Ishikawa (cell line): ENCODE measurements at regions not wholly inside any gene's neighbourhood (a gene's known extent, or its start where the extent isn't known, plus 50 kb on each side); places are given as distances from the start of the nearest gene placed in this dataset.

Experiments
- CREB1 ChIP-seq: IDR thresholded peaks from 2 replicates; pipeline ENCODE4 v1.6.1; 2012; ENCODE audit warnings: low read depth
- EGR1 ChIP-seq: IDR thresholded peaks from 2 replicates; pipeline ENCODE4 v1.6.1; 2012
- EP300 ChIP-seq: IDR thresholded peaks from 2 replicates; pipeline ENCODE4 v1.6.1; 2012; ENCODE audit warnings: borderline replicate concordance
- NFIC ChIP-seq: IDR thresholded peaks from 2 replicates; pipeline ENCODE4 v1.6.1; 2012
- RAD21 ChIP-seq: IDR thresholded peaks from 2 replicates; pipeline ENCODE4 v1.6.1; 2012; ENCODE audit warnings: low read depth
- REST ChIP-seq: IDR thresholded peaks from 2 replicates; pipeline ENCODE4 v1.6.1; 2012; ENCODE audit warnings: low read depth, mild to moderate bottlenecking
- TAF1 ChIP-seq: IDR thresholded peaks from 2 replicates; pipeline ENCODE4 v1.6.1; 2012; ENCODE audit warnings: low read depth, mild to moderate bottlenecking
- TCF12 ChIP-seq: IDR thresholded peaks from 2 replicates; pipeline ENCODE4 v1.6.1; 2012; ENCODE audit warnings: low read depth
- USF1 ChIP-seq: IDR thresholded peaks from 2 replicates; pipeline ENCODE4 v1.6.1; 2012
- YY1 ChIP-seq: IDR thresholded peaks from 2 replicates; pipeline ENCODE4 v1.6.1; 2012; ENCODE audit warnings: low read depth
- TF ChIP-seq, protein P1 (sequence below): IDR thresholded peaks from 2 replicates; pipeline ENCODE4 v1.6.1; 2012

GRCh38 chr5:155831491-155831890 lies 495.5 kb upstream of the SGCD start:
- TF ChIP-seq RAD21: no peak
- TF ChIP-seq EP300: no peak
- no peak for TF ChIP-seq EGR1
- no peak for TF ChIP-seq NFIC
- TF ChIP-seq USF1: no peak
- TF ChIP-seq, protein P1, sequence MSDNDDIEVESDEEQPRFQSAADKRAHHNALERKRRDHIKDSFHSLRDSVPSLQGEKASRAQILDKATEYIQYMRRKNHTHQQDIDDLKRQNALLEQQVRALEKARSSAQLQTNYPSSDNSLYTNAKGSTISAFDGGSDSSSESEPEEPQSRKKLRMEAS: no peak
- TF ChIP-seq REST: no peak
- no peak for TF ChIP-seq TAF1
- no peak for TF ChIP-seq TCF12
- no peak for TF ChIP-seq YY1
- TF ChIP-seq CREB1: no peak
